ENCODE measurements at regions not wholly inside any gene's neighbourhood (a gene's known extent, or its start where the extent isn't known, plus 50 kb on each side); places are given as distances from the start of the nearest gene placed in this dataset.

DNA sequence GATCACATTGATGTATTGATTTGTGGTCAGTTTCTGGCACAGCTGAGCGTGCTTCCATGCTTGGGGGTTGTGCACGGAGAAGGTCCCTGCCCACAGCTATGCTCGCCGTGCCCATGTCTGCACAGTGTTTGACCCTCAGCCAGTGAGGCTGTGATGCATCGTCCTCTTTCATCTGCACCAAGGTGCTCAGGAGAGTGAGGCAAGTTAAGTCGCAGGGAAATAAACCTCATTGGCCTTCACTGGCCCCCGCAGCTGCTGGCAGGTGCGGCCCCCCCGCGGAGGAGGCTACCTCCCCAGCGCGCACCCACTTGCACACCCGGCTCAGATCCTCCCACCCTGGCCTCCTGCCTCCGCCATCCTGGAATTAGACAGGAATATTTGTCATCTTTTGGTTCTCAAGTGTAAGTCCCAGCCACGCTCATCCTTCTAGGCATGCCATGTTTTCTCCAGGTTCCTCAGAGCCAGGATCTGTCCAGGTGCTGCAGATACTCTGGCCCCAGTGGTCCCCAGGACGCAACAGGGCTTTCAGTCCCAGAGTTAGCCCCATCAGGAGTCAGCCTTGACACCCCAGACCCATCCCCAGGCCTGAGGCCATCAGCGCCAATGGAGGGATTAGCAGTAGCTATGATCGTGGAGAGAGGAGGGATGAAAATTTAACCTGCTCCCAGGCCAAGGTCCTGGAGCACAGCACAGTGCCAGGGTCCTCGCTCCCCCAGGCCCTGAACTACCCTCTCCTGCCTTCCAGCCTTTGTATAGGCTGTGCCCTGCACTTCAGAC, 93.7 kb downstream of the OAT start:
- TF ChIP-seq CTCF (IDR thresholded peaks at IDR 0.05; ENCODE audit: insufficient read depth, low read depth, low read length) = no peak
- no peak for DNase-seq (ENCODE audit: low read depth)
- H3K4me3 ChIP-seq (ENCODE audit: low read depth, low read length) = no peak overlapping the region

- TF ChIP-seq CTCF (IDR thresholded peaks at IDR 0.05; ENCODE audit: insufficient read depth, low read depth, low read length) = no peak
- DNase-seq (ENCODE audit: low read depth) = no peak
- H3K4me3 ChIP-seq (ENCODE audit: low read depth, low read length) = no peak overlapping the region
These were observed 94.3 kb downstream of the OAT start for GRCh38 chr10:124324451-124324850.

DNA sequence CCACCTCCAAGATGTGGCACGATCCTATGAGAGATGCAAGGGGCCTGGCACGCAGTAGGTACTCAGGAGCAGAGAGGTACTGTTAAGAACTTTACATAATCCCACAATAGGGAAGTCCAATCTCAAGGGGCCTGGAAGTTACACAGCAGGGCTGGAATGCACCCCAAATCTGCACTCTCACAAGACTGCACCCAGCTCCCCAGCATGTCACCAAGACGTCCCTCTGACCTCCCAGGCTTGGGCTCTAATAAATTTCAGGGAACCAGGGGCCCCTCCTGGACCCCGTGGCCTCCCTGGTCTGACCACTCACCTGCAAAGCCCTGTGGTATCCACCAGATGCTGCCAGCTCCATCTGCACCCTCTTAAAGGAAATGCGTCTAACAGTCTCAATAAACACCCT, 94.9 kb downstream of the OAT start:
- no peak for DNase-seq (ENCODE audit: low read depth)
- TF ChIP-seq CTCF (IDR thresholded peaks at IDR 0.05; ENCODE audit: insufficient read depth, low read depth, low read length) = no peak
- H3K4me3 ChIP-seq (ENCODE audit: low read depth, low read length) = no peak overlapping the region

DNA sequence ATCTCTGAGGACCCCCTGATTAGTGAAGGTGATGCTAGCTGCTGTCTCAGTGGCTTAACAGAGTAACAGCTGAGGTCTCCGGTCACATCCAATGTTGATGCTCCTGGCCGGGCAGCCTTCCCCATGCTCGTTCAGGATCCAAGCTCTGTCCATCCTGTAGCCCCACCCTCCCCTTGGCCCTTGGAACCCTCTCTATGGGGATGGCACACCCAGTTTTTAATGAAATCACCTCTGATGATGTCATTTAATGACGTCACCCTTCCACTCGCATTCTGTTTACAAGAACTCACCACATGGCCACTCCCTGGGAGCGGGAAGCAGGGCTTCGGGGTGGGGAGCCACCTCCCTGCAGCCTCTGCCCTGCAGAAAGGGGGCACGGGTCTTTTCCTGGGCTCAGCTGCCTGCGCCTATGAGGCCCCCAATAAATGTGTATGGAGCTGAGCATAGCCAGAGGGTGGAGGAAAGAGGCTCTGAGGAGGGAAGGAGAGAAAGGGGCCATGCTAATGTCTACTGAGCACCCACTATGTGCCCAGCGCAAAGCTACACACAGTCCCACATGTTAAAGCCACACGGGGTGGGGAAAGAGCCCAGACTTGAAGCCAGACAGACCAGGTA, 95.5 kb downstream of the OAT start:
- H3K4me3 ChIP-seq (ENCODE audit: low read depth, low read length) = no peak overlapping the region
- TF ChIP-seq CTCF (IDR thresholded peaks at IDR 0.05; ENCODE audit: insufficient read depth, low read depth, low read length) = no peak
- peak; percentile 62 for DNase-seq (ENCODE audit: low read depth)

- H3K4me3 ChIP-seq (ENCODE audit: low read depth, low read length) = no peak overlapping the region
- DNase-seq (ENCODE audit: low read depth) = no peak
- no peak for TF ChIP-seq CTCF (IDR thresholded peaks at IDR 0.05; ENCODE audit: insufficient read depth, low read depth, low read length)
These were observed 96.3 kb downstream of the OAT start for GRCh38 chr10:124322191-124322980.

DNA sequence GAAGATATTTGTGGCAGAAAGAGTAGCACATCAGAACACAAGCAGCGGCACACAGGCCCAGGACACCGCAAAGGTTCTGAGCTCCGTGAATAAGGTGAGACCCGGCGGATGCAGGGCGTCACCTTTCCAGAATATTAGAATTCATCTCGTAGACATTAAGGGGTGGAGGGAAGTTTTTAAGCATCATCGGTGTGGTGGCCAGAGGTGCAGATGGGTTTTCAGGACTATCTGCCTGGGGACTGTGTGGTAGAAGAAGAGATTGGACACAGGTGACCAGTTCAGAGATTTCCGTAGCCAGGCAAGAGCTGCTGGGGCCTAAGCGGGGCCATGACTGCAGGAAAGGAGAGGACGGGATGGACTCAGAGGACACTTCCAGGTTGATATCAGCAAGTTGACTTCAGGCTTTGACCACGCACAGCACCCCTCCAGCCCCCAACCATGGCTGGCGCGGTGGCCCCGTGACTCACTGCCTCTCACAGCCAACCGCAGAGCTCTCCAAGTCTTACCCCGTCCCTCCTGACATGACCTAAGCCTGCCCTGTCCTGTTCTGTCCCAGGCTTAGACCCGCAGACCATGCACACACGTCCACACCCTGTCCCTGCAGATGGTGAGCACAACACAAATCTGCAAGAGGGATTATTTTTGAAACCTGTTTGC, 97.2 kb downstream of the OAT start:
- H3K4me3 ChIP-seq (ENCODE audit: low read depth, low read length) = no peak overlapping the region
- TF ChIP-seq CTCF (IDR thresholded peaks at IDR 0.05; ENCODE audit: insufficient read depth, low read depth, low read length) = no peak
- DNase-seq (ENCODE audit: low read depth) = no peak

All from fibroblast of villous mesenchyme (primary cell).